ENCODE measurements at regions not wholly inside any gene's neighbourhood (a gene's known extent, or its start where the extent isn't known, plus 50 kb on each side); places are given as distances from the start of the nearest gene placed in this dataset.

DNA sequence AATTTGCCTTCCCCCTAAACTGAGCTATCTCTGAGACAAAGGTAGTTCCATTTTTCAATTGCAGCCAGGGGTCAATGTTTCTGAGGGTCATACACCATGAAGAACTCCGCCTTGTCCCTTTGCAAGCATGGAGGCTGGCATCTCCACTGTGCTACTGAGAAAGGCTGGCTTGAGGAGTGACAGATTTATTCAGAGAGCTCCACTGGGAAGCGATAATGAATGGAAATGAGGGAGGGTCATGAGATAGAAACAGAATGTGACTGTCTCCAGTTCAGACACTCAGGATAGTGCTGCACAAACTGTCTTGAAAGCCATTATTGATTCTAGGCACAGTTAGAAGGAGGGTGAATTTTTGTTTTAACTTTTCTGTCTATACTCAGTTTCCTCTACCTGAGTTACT lies 197.5 kb downstream of the ZNF326 start:
- Histone ChIP-seq H3K4me1 (no peaks in the 10 kb centered on the region), H3K9me3 (no peaks in the 10 kb centered on the region), H3K27ac (no peak overlapping the region), H3K4me3 (no peak overlapping the region), H3K36me3 (replicated peaks in 1 of 2; ENCODE audit: insufficient read depth in 1 of 2, low read depth in 2 of 2) (no peaks in the 10 kb centered on the region), H3K27me3 (no peaks in the 10 kb centered on the region)
- intact Hi-C loops (cut with DNase I), result no loop called here
- no peak for DNase-seq
- 68 to 72% methylated on average over 2 of the region's 2 CpGs for WGBS, 2 donors
- ATAC-seq, result no peak
- TF ChIP-seq POLR2A (IDR thresholded peaks at IDR 0.05), result no peak
- no peak for TF ChIP-seq CTCF (IDR thresholded peaks at IDR 0.05)

DNA sequence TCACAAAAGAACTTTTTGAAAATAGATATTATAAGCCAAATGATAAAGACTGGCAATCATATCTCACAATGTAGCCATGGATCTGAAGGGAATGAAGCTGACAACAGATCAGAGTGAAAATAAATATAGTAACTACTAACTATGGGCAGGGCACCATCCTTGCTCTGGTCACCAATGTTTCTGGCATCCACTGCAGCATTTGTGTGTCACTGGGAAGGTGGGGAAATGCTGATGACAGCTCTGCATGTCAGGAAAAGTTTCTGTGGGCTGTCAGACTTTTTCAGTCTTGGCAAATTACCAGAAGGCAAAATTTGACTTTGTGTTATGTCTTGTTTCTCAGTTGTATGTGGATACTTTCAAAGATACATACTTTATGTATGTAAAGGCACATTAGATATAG lies 195.6 kb downstream of the ZNF326 start:
- Histone ChIP-seq H3K4me3 (no peak overlapping the region), H3K9me3 (no peaks in the 10 kb centered on the region), H3K4me1 (no peaks in the 10 kb centered on the region), H3K27ac (no peak overlapping the region), H3K36me3 (replicated peaks in 1 of 2; ENCODE audit: insufficient read depth in 1 of 2, low read depth in 2 of 2) (no peaks in the 10 kb centered on the region), H3K27me3 (no peaks in the 10 kb centered on the region)
- TF ChIP-seq POLR2A (IDR thresholded peaks at IDR 0.05), result no peak
- no peak for TF ChIP-seq CTCF (IDR thresholded peaks at IDR 0.05)
- ATAC-seq (no peak), DNase-seq (no peak)
- intact Hi-C loops (cut with DNase I), result no loop called here

GRCh38 chr1:90189889-90190288 lies 195.0 kb downstream of the ZNF326 start:
- no peak for TF ChIP-seq POLR2A (IDR thresholded peaks at IDR 0.05)
- TF ChIP-seq CTCF (IDR thresholded peaks at IDR 0.05), result no peak
- Histone ChIP-seq H3K9me3 (no peaks in the 10 kb centered on the region), H3K27ac (no peak overlapping the region), H3K36me3 (replicated peaks in 1 of 2; ENCODE audit: insufficient read depth in 1 of 2, low read depth in 2 of 2) (no peaks in the 10 kb centered on the region), H3K4me3 (no peak overlapping the region), H3K27me3 (no peaks in the 10 kb centered on the region), H3K4me1 (no peaks in the 10 kb centered on the region)
- WGBS, 2 donors, result 66 to 71% methylated on average over 4 of the region's 4 CpGs
- DNase-seq (no peak), ATAC-seq (no peak)
- intact Hi-C loops (cut with DNase I), result no loop called here

DNA sequence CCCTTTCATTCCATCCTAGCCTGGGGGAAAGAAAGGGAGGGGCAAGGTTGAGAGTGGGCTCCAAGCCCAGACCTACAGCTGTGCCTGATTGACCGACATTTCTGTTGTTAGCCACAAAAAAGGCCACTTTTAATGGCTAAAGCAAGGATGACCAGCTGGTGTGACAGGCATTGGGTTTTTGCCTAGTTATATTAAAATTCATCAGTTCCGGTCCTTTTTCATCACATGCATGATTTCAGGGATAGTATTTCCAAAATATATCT lies 192.3 kb downstream of the ZNF326 start:
- no peaks in the 10 kb centered on the region for H3K9me3 ChIP-seq
- intact Hi-C loops (cut with DNase I), result no loop called here
- DNase-seq (no peak), ATAC-seq (no peak)
- H3K27ac ChIP-seq, result no peak overlapping the region
- H3K36me3 ChIP-seq (replicated peaks in 1 of 2; ENCODE audit: insufficient read depth in 1 of 2, low read depth in 2 of 2), result no peaks in the 10 kb centered on the region
- 62 to 65% methylated on average over 2 of the region's 2 CpGs for WGBS, 2 donors
- H3K4me3 ChIP-seq, result no peak overlapping the region
- TF ChIP-seq CTCF (IDR thresholded peaks at IDR 0.05), result no peak
- TF ChIP-seq POLR2A (IDR thresholded peaks at IDR 0.05), result no peak
- H3K4me1 ChIP-seq, result no peaks in the 10 kb centered on the region
- no peaks in the 10 kb centered on the region for H3K27me3 ChIP-seq

DNA sequence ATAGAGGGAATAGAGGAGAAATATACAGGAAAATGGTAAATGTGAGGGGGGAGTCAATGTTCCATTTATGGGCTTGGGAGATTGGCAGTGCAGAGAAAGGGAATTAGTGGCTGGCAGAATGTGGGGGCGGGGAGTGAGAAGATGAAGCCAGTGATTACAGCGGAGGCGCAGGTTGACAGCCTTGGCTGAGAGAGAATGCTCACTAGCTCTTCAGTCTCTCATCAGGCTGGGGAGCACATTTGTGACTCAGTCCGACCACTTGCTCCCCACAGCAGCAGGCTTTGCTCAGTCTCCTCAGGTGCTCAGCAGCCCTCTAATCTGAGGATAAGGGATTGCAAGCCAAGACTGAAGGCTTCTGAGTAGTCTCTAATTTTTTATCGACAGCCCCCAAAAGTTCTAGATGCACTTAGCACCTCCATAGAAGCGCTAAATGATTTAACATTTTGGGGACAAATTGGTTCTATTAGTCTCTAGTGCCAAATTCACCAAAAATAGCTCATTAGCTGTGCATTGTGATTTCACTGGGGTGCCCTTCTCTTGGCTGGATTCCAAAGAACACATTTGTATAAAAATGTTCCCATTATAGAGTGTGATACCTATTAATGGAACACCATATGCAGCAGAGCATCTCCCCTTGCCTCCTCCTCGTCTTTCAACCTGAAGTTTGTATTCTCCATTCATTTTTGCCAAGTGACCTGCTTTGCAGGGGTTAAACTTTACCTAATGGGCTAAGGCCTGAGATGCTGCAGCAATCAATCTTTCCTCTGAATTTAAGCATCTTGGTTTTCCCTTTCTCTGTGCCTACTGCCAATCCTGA lies 191.8 kb downstream of the ZNF326 start:
- no peak for ATAC-seq
- H3K36me3 ChIP-seq (replicated peaks in 1 of 2; ENCODE audit: insufficient read depth in 1 of 2, low read depth in 2 of 2), result no peaks in the 10 kb centered on the region
- intact Hi-C loops (cut with DNase I), result no loop called here
- no peaks in the 10 kb centered on the region for H3K9me3 ChIP-seq
- no peak overlapping the region for H3K4me3 ChIP-seq
- H3K27me3 ChIP-seq, result no peaks in the 10 kb centered on the region
- H3K4me1 ChIP-seq, result no peaks in the 10 kb centered on the region
- no peak for TF ChIP-seq POLR2A (IDR thresholded peaks at IDR 0.05)
- TF ChIP-seq CTCF (IDR thresholded peaks at IDR 0.05), result no peak
- 38 to 60% methylated on average over 7 of the region's 7 CpGs for WGBS, 2 donors
- H3K27ac ChIP-seq, result no peak overlapping the region
- DNase-seq, result no peak
